Duodenal mucosa (tissue), 2 donors: ENCODE measurements at regions not wholly inside any gene's neighbourhood (a gene's known extent, or its start where the extent isn't known, plus 50 kb on each side); places are given as distances from the start of the nearest gene placed in this dataset.

Experiments used
- H3K27ac ChIP-seq: one replicate; pipeline ENCODE4 v1.7.0; 2013; ENCODE audit warnings: low read depth, low read length
- H3K27me3 ChIP-seq, 2 donors: one replicate each; pipeline ENCODE4 v1.7.0; 2013; ENCODE audit warnings: low read length in 2 of 2, control low read depth in 1 of 2; ENCODE audit not compliant: insufficient read depth in 2 of 2, control insufficient read depth in 1 of 2
- H3K36me3 ChIP-seq, 2 donors: one replicate each; pipeline ENCODE4 v1.7.0; 2013; ENCODE audit warnings: low read length in 2 of 2, control low read depth in 1 of 2; ENCODE audit not compliant: insufficient read depth in 2 of 2, control insufficient read depth in 1 of 2
- H3K4me1 ChIP-seq, 2 donors: one replicate each; pipeline ENCODE4 v1.7.0; 2013; ENCODE audit warnings: low read length in 2 of 2, control low read depth in 1 of 2; ENCODE audit not compliant: insufficient read depth in 2 of 2, control insufficient read depth in 1 of 2
- H3K4me3 ChIP-seq, 2 donors: one replicate each; pipeline ENCODE4 v1.7.0; 2013; ENCODE audit warnings: low read length in 2 of 2, low read depth in 1 of 2
- H3K9ac ChIP-seq, 2 donors: one replicate each; pipeline ENCODE4 v1.7.0; 2013; ENCODE audit warnings: low read length in 2 of 2, low read depth in 1 of 2
- H3K9me3 ChIP-seq, 2 donors: one replicate each; pipeline ENCODE4 v1.7.0; 2013; ENCODE audit warnings: low read length in 2 of 2, control low read depth in 1 of 2; ENCODE audit not compliant: control insufficient read depth in 1 of 2

DNA sequence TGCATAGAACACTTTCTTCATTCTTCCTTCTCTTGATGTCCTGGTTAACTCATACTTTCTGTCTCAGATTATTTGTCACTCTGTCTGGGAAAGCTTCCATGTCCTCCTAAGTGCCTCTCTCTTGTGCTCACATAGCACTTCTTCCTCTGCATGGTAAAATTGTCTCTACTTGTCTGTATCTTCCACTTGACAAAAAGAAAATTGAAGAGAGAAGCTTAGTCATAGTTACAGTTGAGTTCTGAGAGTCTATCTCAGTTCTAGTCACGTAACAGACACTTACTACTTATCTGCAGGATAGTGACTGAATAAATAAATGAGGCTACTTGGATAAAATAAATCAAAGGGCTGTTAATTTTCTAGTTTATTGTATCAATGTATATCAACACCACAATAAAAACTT lies 458.1 kb downstream of the HTR7 start:
- Histone ChIP-seq H3K9me3 (no peaks in the 10 kb centered on the region), H3K27ac (no peak overlapping the region), H3K9ac (no peak overlapping the region), H3K36me3 (no peaks in the 10 kb centered on the region), H3K4me1 (no peaks in the 10 kb centered on the region), H3K27me3 (no peaks in the 10 kb centered on the region), H3K4me3 (no peak overlapping the region)

GRCh38 chr10:90403211-90404000 lies 454.4 kb downstream of the HTR7 start:
- no peaks in the 10 kb centered on the region for H3K27me3 ChIP-seq
- no peaks in the 10 kb centered on the region for H3K36me3 ChIP-seq
- no peak overlapping the region for H3K27ac ChIP-seq
- H3K9ac ChIP-seq, result no peak overlapping the region
- no peak overlapping the region for H3K4me3 ChIP-seq
- no peaks in the 10 kb centered on the region for H3K4me1 ChIP-seq
- H3K9me3 ChIP-seq, result no peaks in the 10 kb centered on the region

- Histone ChIP-seq H3K9me3 (no peaks in the 10 kb centered on the region), H3K4me1 (no peaks in the 10 kb centered on the region), H3K36me3 (no peaks in the 10 kb centered on the region), H3K27me3 (no peaks in the 10 kb centered on the region), H3K9ac (no peak overlapping the region), H3K4me3 (no peak overlapping the region), H3K27ac (no peak overlapping the region)
Observed at GRCh38 chr10:90407131-90407530, 450.7 kb downstream of the HTR7 start.

- H3K4me1 ChIP-seq, result no peaks in the 10 kb centered on the region
- no peaks in the 10 kb centered on the region for H3K27me3 ChIP-seq
- no peaks in the 10 kb centered on the region for H3K36me3 ChIP-seq
- no peak overlapping the region for H3K4me3 ChIP-seq
- H3K9me3 ChIP-seq, result no peaks in the 10 kb centered on the region
- no peak overlapping the region for H3K9ac ChIP-seq
- H3K27ac ChIP-seq, result no peak overlapping the region
Observed at GRCh38 chr10:90407851-90408250, 450.0 kb downstream of the HTR7 start.

GRCh38 chr10:90412582-90412981 lies 445.3 kb downstream of the HTR7 start:
- Histone ChIP-seq H3K4me1 (no peaks in the 10 kb centered on the region), H3K9ac (no peak overlapping the region), H3K9me3 (no peaks in the 10 kb centered on the region), H3K27me3 (no peaks in the 10 kb centered on the region), H3K27ac (no peak overlapping the region), H3K36me3 (no peaks in the 10 kb centered on the region), H3K4me3 (no peak overlapping the region)

DNA sequence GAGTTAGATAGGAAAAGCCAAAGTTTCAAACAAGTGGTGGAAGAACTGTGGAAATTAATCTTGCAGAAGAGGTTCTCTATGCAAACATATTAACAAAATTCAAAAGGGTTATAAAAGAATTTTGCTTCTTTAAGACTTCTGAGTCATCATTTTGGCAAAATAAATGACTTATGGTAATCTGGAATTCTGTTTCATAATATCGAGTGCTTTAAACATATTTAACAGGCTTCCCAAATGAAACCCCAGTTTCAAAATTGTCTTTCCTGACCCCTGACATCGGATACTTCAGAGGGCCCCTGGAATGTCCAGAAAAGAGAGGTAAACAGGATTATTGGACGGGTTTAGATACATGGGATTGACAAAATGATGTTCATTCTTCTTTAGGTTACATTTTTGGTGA lies 444.6 kb downstream of the HTR7 start:
- Histone ChIP-seq H3K36me3 (no peaks in the 10 kb centered on the region), H3K27ac (no peak overlapping the region), H3K9me3 (no peaks in the 10 kb centered on the region), H3K4me3 (no peak overlapping the region), H3K27me3 (no peaks in the 10 kb centered on the region), H3K4me1 (no peaks in the 10 kb centered on the region), H3K9ac (no peak overlapping the region)

GRCh38 chr10:90414926-90415325 lies 442.9 kb downstream of the HTR7 start:
- no peaks in the 10 kb centered on the region for H3K27me3 ChIP-seq
- no peaks in the 10 kb centered on the region for H3K9me3 ChIP-seq
- no peaks in the 10 kb centered on the region for H3K36me3 ChIP-seq
- H3K4me3 ChIP-seq, result no peak overlapping the region
- no peak overlapping the region for H3K9ac ChIP-seq
- H3K27ac ChIP-seq, result no peak overlapping the region
- no peaks in the 10 kb centered on the region for H3K4me1 ChIP-seq

- H3K9ac ChIP-seq, result no peak overlapping the region
Observed at GRCh38 chr10:90417029-90417428, 440.8 kb downstream of the HTR7 start.

DNA sequence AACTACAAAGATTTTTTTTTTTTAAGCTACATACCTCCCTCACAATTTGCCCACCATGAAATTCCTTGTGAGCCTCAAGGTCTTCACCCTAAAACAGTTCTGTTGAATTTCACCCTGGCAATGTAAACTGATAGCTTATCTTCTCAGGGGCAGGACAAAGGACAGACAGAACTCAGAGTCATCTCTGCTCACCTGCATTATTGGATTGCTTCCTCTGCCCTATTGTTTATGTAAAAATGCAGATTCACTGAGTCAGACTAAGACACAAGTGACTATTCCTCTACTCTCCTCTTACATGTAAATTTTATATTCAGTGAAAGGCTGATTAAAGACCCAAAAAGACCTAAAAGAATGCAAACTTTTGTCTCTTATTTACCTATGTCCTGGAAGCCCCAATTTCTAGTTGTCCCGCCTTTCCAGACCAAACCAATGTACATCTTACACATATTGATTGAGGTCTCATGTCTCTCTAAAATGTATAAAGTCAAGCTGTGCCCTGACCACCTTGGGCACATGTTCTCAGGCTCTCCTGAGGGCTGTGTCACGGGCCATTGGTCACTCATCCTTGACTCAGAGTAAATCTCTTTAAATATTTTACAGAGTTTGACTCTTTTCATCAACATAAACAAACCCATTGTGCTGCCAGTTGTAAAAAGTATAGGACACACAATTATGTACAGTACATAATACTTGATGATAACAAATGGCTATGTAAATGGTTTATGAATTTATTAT lies 440.2 kb downstream of the HTR7 start:
- Histone ChIP-seq H3K27me3 (no peaks in the 10 kb centered on the region), H3K9ac (no peak overlapping the region), H3K9me3 (no peaks in the 10 kb centered on the region)

More at GRCh38 chr10:90417029-90417428, 440.8 kb downstream of the HTR7 start:
- Histone ChIP-seq H3K4me1 (no peaks in the 10 kb centered on the region), H3K4me3 (no peak overlapping the region), H3K27ac (no peak overlapping the region), H3K9me3 (no peaks in the 10 kb centered on the region), H3K27me3 (no peaks in the 10 kb centered on the region), H3K36me3 (no peaks in the 10 kb centered on the region)

GRCh38 chr10:90418869-90419652 lies 438.8 kb downstream of the HTR7 start:
- H3K27me3 ChIP-seq, result no peaks in the 10 kb centered on the region
- no peak overlapping the region for H3K9ac ChIP-seq
- H3K9me3 ChIP-seq, result no peaks in the 10 kb centered on the region
- no peaks in the 10 kb centered on the region for H3K36me3 ChIP-seq
- no peak overlapping the region for H3K4me3 ChIP-seq
- no peak overlapping the region for H3K27ac ChIP-seq
- H3K4me1 ChIP-seq, result no peaks in the 10 kb centered on the region

More for the DNA sequence above, 440.2 kb downstream of the HTR7 start:
- H3K27ac ChIP-seq, result no peak overlapping the region
- no peaks in the 10 kb centered on the region for H3K36me3 ChIP-seq
- no peak overlapping the region for H3K4me3 ChIP-seq
- H3K4me1 ChIP-seq, result no peaks in the 10 kb centered on the region
